Mesenchymal stem cell (in vitro differentiated cells and primary cell): ENCODE measurements at regions not wholly inside any gene's neighbourhood (a gene's known extent, or its start where the extent isn't known, plus 50 kb on each side); places are given as distances from the start of the nearest gene placed in this dataset.

Experiments used
- DNase-seq: peaks from one replicate; pipeline ENCODE4 v3.0.0-alpha.2; 2013
- H2AFZ ChIP-seq: one replicate; pipeline ENCODE4 v1.6.1; 2013; ENCODE audit warnings: low read depth, mild to moderate bottlenecking, control low read depth, inconsistent platforms, low read length, moderate library complexity
- H2AK5ac ChIP-seq: 2 replicates; pipeline ENCODE4 v1.6.1; 2013; ENCODE audit warnings: low read length, moderate library complexity, mild to moderate bottlenecking, inconsistent platforms; ENCODE audit not compliant: severe bottlenecking
- H2BK120ac ChIP-seq: one replicate; pipeline ENCODE4 v1.6.1; 2013; ENCODE audit warnings: low read depth, mild to moderate bottlenecking, inconsistent platforms, low read length, moderate library complexity
- H2BK12ac ChIP-seq, 2 experiments: one replicate each; pipeline ENCODE4 v1.6.1; 2013; ENCODE audit warnings: inconsistent platforms in 2 of 2, low read length in 2 of 2, mild to moderate bottlenecking in 2 of 2, moderate library complexity in 2 of 2, control low read depth in 1 of 2
- H2BK15ac ChIP-seq: one replicate; pipeline ENCODE4 v1.6.1; 2013; ENCODE audit warnings: mild to moderate bottlenecking, low read depth, inconsistent platforms; ENCODE audit not compliant: poor library complexity, severe bottlenecking
- H2BK5ac ChIP-seq: 2 replicates; pipeline ENCODE4 v1.6.1; 2013; ENCODE audit warnings: low read depth, mild to moderate bottlenecking, low read length, control low read depth, inconsistent platforms; ENCODE audit not compliant: poor library complexity, severe bottlenecking
- H3K14ac ChIP-seq, 2 experiments: one replicate each; pipeline ENCODE4 v1.6.1; 2013; ENCODE audit warnings: inconsistent platforms in 2 of 2, low read length in 2 of 2, control low read depth in 1 of 2, mild to moderate bottlenecking in 1 of 2, moderate library complexity in 1 of 2
- H3K18ac ChIP-seq, 2 experiments: one replicate each; pipeline ENCODE4 v1.6.1; 2013; ENCODE audit warnings: inconsistent platforms in 2 of 2, low read length in 2 of 2, control low read depth in 1 of 2, low read depth in 1 of 2, mild to moderate bottlenecking in 1 of 2
- H3K23ac ChIP-seq, 2 experiments: one replicate each; pipeline ENCODE4 v1.6.1; 2013; ENCODE audit warnings: inconsistent platforms in 2 of 2, low read length in 2 of 2, mild to moderate bottlenecking in 2 of 2, moderate library complexity in 2 of 2, control low read depth in 1 of 2
- H3K27ac ChIP-seq: 2 replicates; pipeline ENCODE4 v1.5.1; 2013; ENCODE audit warnings: mild to moderate bottlenecking, moderate library complexity, low read length, control low read depth, inconsistent platforms; ENCODE audit not compliant: poor library complexity, severe bottlenecking
- H3K27me3 ChIP-seq, 2 experiments: 2 replicates each; pipeline versions ENCODE4 v1.6.1 to v1.7.0; 2013; ENCODE audit warnings: low read length in 2 of 2, mild to moderate bottlenecking in 2 of 2, moderate library complexity in 2 of 2, control low read depth in 1 of 2, inconsistent platforms in 1 of 2; ENCODE audit not compliant: control insufficient read depth in 1 of 2, insufficient read depth in 1 of 2
- H3K36me3 ChIP-seq, 2 experiments: 2 replicates each; pipeline versions ENCODE4 v1.6.1 to v1.7.0; 2013; ENCODE audit warnings: low read length in 2 of 2, control low read depth in 1 of 2, inconsistent platforms in 1 of 2, low read depth in 1 of 2, mild to moderate bottlenecking in 1 of 2; ENCODE audit not compliant: insufficient read depth in 2 of 2, control insufficient read depth in 1 of 2
- H3K4ac ChIP-seq, 2 experiments: one replicate each; pipeline ENCODE4 v1.6.1; 2013; ENCODE audit warnings: inconsistent platforms in 2 of 2, low read length in 2 of 2, mild to moderate bottlenecking in 2 of 2, moderate library complexity in 2 of 2, control low read depth in 1 of 2, low read depth in 1 of 2
- H3K4me1 ChIP-seq: 2 replicates; pipeline ENCODE4 v1.6.1; 2013; ENCODE audit warnings: low read depth, low read length, control low read depth; ENCODE audit not compliant: control insufficient read depth, insufficient read depth
- H3K4me2 ChIP-seq: 2 replicates; pipeline ENCODE4 v1.6.1; 2013; ENCODE audit warnings: low read length, mild to moderate bottlenecking, inconsistent platforms; ENCODE audit not compliant: poor library complexity, severe bottlenecking
- H3K4me3 ChIP-seq, 2 experiments: 2 replicates each; pipeline versions ENCODE4 v1.5.1 to v1.7.0; 2013; ENCODE audit warnings: low read length in 2 of 2, mild to moderate bottlenecking in 2 of 2, control low read depth in 1 of 2, low read depth in 1 of 2; ENCODE audit not compliant: insufficient read depth in 1 of 2
- H3K79me1 ChIP-seq: replicated peaks from 2 replicates; pipeline ENCODE4 v1.6.1; 2013; ENCODE audit warnings: mild to moderate bottlenecking, control low read depth, low read length, inconsistent platforms; ENCODE audit not compliant: poor library complexity, severe bottlenecking
- H3K9ac ChIP-seq: 2 replicates; pipeline ENCODE4 v1.7.0; 2013; ENCODE audit warnings: mild to moderate bottlenecking, low read length, moderate library complexity
- H3K9me3 ChIP-seq: 2 replicates; pipeline ENCODE4 v1.7.0; 2013; ENCODE audit warnings: mild to moderate bottlenecking, low read length; ENCODE audit not compliant: control insufficient read depth
- H4K8ac ChIP-seq: one replicate; pipeline ENCODE4 v1.6.1; 2013; ENCODE audit warnings: inconsistent platforms, mild to moderate bottlenecking, low read length, moderate library complexity
- H4K91ac ChIP-seq: one replicate; pipeline ENCODE4 v1.6.1; 2013; ENCODE audit warnings: mild to moderate bottlenecking, low read length, inconsistent platforms
- WGBS: methylation state at CpG from one replicate; pipeline ENCODE4 v1.1.7; 2013; ENCODE audit warnings: mixed read lengths; 5-methylcytosine and 5-hydroxymethylcytosine counted together

GRCh38 chr6:99099243-99099642, 151.5 kb upstream of the FBXL4 start:
- Histone ChIP-seq H3K9me3 (no peaks in the 10 kb centered on the region), H3K4me1 (no peaks in the 10 kb centered on the region), H2BK15ac (no peak overlapping the region), H3K4me2 (no peak overlapping the region), H3K79me1 (no peaks in the 10 kb centered on the region), H3K27me3 (peaks cover 3 to 23% of the 10 kb centered on the region in 2 experiments), H2AFZ (no peak overlapping the region), H2AK5ac (no peak overlapping the region), H3K36me3 (no peaks in the 10 kb centered on the region), H3K9ac (no peak overlapping the region), H3K23ac (no peak overlapping the region), H3K14ac (no peak overlapping the region), H3K4me3 (no peak overlapping the region), H2BK120ac (no peak overlapping the region), H3K4ac (no peak overlapping the region), H3K18ac (no peak overlapping the region), H4K8ac (no peak overlapping the region), H2BK5ac (no peak overlapping the region), H3K27ac (no peak overlapping the region), H4K91ac (no peak overlapping the region), H2BK12ac (no peak overlapping the region)
- no peak for DNase-seq

- H3K4me2 ChIP-seq = no peak overlapping the region
- no peak overlapping the region for H3K23ac ChIP-seq
- no peak overlapping the region for H4K8ac ChIP-seq
- H3K27me3 ChIP-seq = peaks cover 9 to 41% of the 10 kb centered on the region in 2 experiments
- H2BK12ac ChIP-seq = no peak overlapping the region
- H3K79me1 ChIP-seq = no peaks in the 10 kb centered on the region
- no peak overlapping the region for H2AK5ac ChIP-seq
- H4K91ac ChIP-seq = no peak overlapping the region
- DNase-seq = no peak
- 100% methylated on average over 2 of the region's 6 CpGs for WGBS
- H2BK120ac ChIP-seq = no peak overlapping the region
- no peak overlapping the region for H3K4ac ChIP-seq
- no peak overlapping the region for H2AFZ ChIP-seq
- no peak overlapping the region for H2BK5ac ChIP-seq
- H3K4me3 ChIP-seq = no peak overlapping the region
- H3K14ac ChIP-seq = no peak overlapping the region
- H3K9ac ChIP-seq = no peak overlapping the region
- H3K27ac ChIP-seq = no peak overlapping the region
- H3K18ac ChIP-seq = no peak overlapping the region
- H2BK15ac ChIP-seq = no peak overlapping the region
- H3K36me3 ChIP-seq = no peaks in the 10 kb centered on the region
- H3K4me1 ChIP-seq = no peaks in the 10 kb centered on the region
- H3K9me3 ChIP-seq = no peaks in the 10 kb centered on the region
These were observed 148.4 kb upstream of the FBXL4 start for GRCh38 chr6:99096170-99096569.

- H3K14ac ChIP-seq = no peak overlapping the region
- no peak overlapping the region for H4K91ac ChIP-seq
- no peak overlapping the region for H4K8ac ChIP-seq
- H3K27me3 ChIP-seq = peaks cover 9 to 41% of the 10 kb centered on the region in 2 experiments
- H3K27ac ChIP-seq = no peak overlapping the region
- H2BK5ac ChIP-seq = no peak overlapping the region
- H3K9me3 ChIP-seq = no peaks in the 10 kb centered on the region
- H3K18ac ChIP-seq = no peak overlapping the region
- H3K36me3 ChIP-seq = no peaks in the 10 kb centered on the region
- no peak overlapping the region for H2BK12ac ChIP-seq
- H3K4me1 ChIP-seq = no peaks in the 10 kb centered on the region
- 73% methylated on average over 12 of the region's 13 CpGs for WGBS
- H3K4me2 ChIP-seq = no peak overlapping the region
- H2AFZ ChIP-seq = no peak overlapping the region
- H2BK120ac ChIP-seq = no peak overlapping the region
- no peak overlapping the region for H3K4me3 ChIP-seq
- no peak overlapping the region for H3K9ac ChIP-seq
- DNase-seq = no peak
- no peak overlapping the region for H2AK5ac ChIP-seq
- H2BK15ac ChIP-seq = no peak overlapping the region
- no peak overlapping the region for H3K4ac ChIP-seq
- no peaks in the 10 kb centered on the region for H3K79me1 ChIP-seq
- H3K23ac ChIP-seq = no peak overlapping the region
These were observed 145.9 kb upstream of the FBXL4 start for GRCh38 chr6:99093456-99094190.

GRCh38 chr6:99092461-99092860, 144.7 kb upstream of the FBXL4 start:
- no peaks in the 10 kb centered on the region for H3K9me3 ChIP-seq
- no peak overlapping the region for H2AK5ac ChIP-seq
- H4K8ac ChIP-seq = no peak overlapping the region
- H3K9ac ChIP-seq = no peak overlapping the region
- no peaks in the 10 kb centered on the region for H3K4me1 ChIP-seq
- no peak overlapping the region for H2BK12ac ChIP-seq
- 74% methylated on average over 7 of the region's 7 CpGs for WGBS
- H2BK120ac ChIP-seq = no peak overlapping the region
- no peak overlapping the region for H2AFZ ChIP-seq
- H3K4me2 ChIP-seq = no peak overlapping the region
- no peak overlapping the region for H3K14ac ChIP-seq
- no peak overlapping the region for H2BK15ac ChIP-seq
- peaks cover 9 to 41% of the 10 kb centered on the region in 2 experiments for H3K27me3 ChIP-seq
- H4K91ac ChIP-seq = no peak overlapping the region
- no peak overlapping the region for H3K23ac ChIP-seq
- no peak overlapping the region for H3K18ac ChIP-seq
- H3K4me3 ChIP-seq = no peak overlapping the region
- H3K79me1 ChIP-seq = no peaks in the 10 kb centered on the region
- DNase-seq = no peak
- no peak overlapping the region for H3K27ac ChIP-seq
- H3K36me3 ChIP-seq = no peaks in the 10 kb centered on the region
- H2BK5ac ChIP-seq = no peak overlapping the region
- no peak overlapping the region for H3K4ac ChIP-seq
